H9 (cell line): ENCODE measurements at regions not wholly inside any gene's neighbourhood (a gene's known extent, or its start where the extent isn't known, plus 50 kb on each side); places are given as distances from the start of the nearest gene placed in this dataset.

Experiments
- DNase-seq: peaks from one replicate; pipeline ENCODE4 v3.0.0-alpha.2; 2017
- H2AFZ ChIP-seq: one replicate; pipeline ENCODE4 v1.6.1; 2013; ENCODE audit warnings: mild to moderate bottlenecking, low read length, control low read depth, moderate library complexity
- H2AK5ac ChIP-seq: 2 replicates; pipeline ENCODE4 v1.6.1; 2013; ENCODE audit warnings: low read length, control low read depth, mixed read lengths; ENCODE audit not compliant: insufficient read length
- H2BK120ac ChIP-seq: one replicate; pipeline ENCODE4 v1.6.1; 2013; ENCODE audit warnings: low read depth, mild to moderate bottlenecking, low read length, control low read depth, inconsistent platforms; ENCODE audit not compliant: poor library complexity, severe bottlenecking
- H2BK12ac ChIP-seq: 2 replicates; pipeline ENCODE4 v1.6.1; 2013; ENCODE audit warnings: low read length, control low read depth, mixed read lengths, low read depth; ENCODE audit not compliant: insufficient read length
- H2BK15ac ChIP-seq: 2 replicates; pipeline ENCODE4 v1.6.1; 2013; ENCODE audit warnings: low read depth, low read length, control low read depth
- H2BK20ac ChIP-seq: one replicate; pipeline ENCODE4 v1.6.1; 2013; ENCODE audit warnings: low read depth, mild to moderate bottlenecking, low read length, control low read depth, inconsistent platforms; ENCODE audit not compliant: poor library complexity, severe bottlenecking
- H2BK5ac ChIP-seq: 2 replicates; pipeline ENCODE4 v1.6.1; 2013; ENCODE audit warnings: low read length, control low read depth, mixed read lengths; ENCODE audit not compliant: insufficient read length
- H3K14ac ChIP-seq: 2 replicates; pipeline ENCODE4 v1.6.1; 2013; ENCODE audit warnings: low read length, control low read depth; ENCODE audit not compliant: insufficient read depth
- H3K18ac ChIP-seq: 2 replicates; pipeline ENCODE4 v1.6.1; 2013; ENCODE audit warnings: low read depth, mild to moderate bottlenecking, mixed read lengths, low read length, control low read depth; ENCODE audit not compliant: insufficient read length
- H3K23ac ChIP-seq: 2 replicates; pipeline ENCODE4 v1.6.1; 2013; ENCODE audit warnings: low read length, control low read depth, mixed read lengths, low read depth; ENCODE audit not compliant: insufficient read length
- H3K23me2 ChIP-seq: 2 replicates; pipeline ENCODE4 v1.6.1; 2013; ENCODE audit warnings: low read depth, mild to moderate bottlenecking, mixed read lengths, low read length, control low read depth; ENCODE audit not compliant: insufficient read length, poor library complexity, severe bottlenecking
- H3K27ac ChIP-seq: 2 replicates; pipeline ENCODE4 v1.5.1; 2013; ENCODE audit warnings: low read length, control low read depth, mixed read lengths, low read depth; ENCODE audit not compliant: insufficient read length
- H3K27me3 ChIP-seq: 2 replicates; pipeline ENCODE4 v1.6.1; 2013; ENCODE audit warnings: low read length, control low read depth, inconsistent platforms; ENCODE audit not compliant: insufficient read depth
- H3K4ac ChIP-seq: 2 replicates; pipeline ENCODE4 v1.6.1; 2013; ENCODE audit warnings: low read depth, mild to moderate bottlenecking, control low read depth, inconsistent platforms, low read length, moderate library complexity
- H3K4me1 ChIP-seq: 2 replicates; pipeline ENCODE4 v1.6.1; 2013; ENCODE audit warnings: low read length, control low read depth, inconsistent platforms; ENCODE audit not compliant: insufficient read depth
- H3K4me2 ChIP-seq: 2 replicates; pipeline ENCODE4 v1.6.1; 2013; ENCODE audit warnings: low read length, control low read depth, mixed read lengths; ENCODE audit not compliant: insufficient read length, insufficient read depth
- H3K56ac ChIP-seq: 2 replicates; pipeline ENCODE4 v1.6.1; 2013; ENCODE audit warnings: low read depth, mild to moderate bottlenecking, mixed read lengths, low read length, control low read depth; ENCODE audit not compliant: insufficient read length
- H3K79me1 ChIP-seq: 2 replicates; pipeline ENCODE4 v1.6.1; 2013; ENCODE audit warnings: low read depth, mild to moderate bottlenecking, moderate library complexity, low read length, control low read depth, inconsistent platforms; ENCODE audit not compliant: insufficient read depth, poor library complexity, severe bottlenecking
- H3K79me2 ChIP-seq: 2 replicates; pipeline ENCODE4 v1.6.1; 2013; ENCODE audit warnings: low read length, control low read depth, inconsistent platforms; ENCODE audit not compliant: insufficient read depth
- H3K9ac ChIP-seq: 2 replicates; pipeline ENCODE4 v1.6.1; 2013; ENCODE audit warnings: low read length, control low read depth, mixed read lengths; ENCODE audit not compliant: insufficient read length; ENCODE audit errors: extremely low read depth
- H3K9me3 ChIP-seq: one replicate; pipeline ENCODE4 v1.6.1; 2013; ENCODE audit warnings: low read depth, low read length, inconsistent platforms; ENCODE audit not compliant: control insufficient read depth
- H3T11ph ChIP-seq: one replicate; pipeline ENCODE4 v1.6.1; 2013; ENCODE audit warnings: mild to moderate bottlenecking, low read length, control low read depth, inconsistent platforms
- H4K20me1 ChIP-seq: one replicate; pipeline ENCODE4 v1.6.1; 2013; ENCODE audit not compliant: control insufficient read depth, insufficient read length, insufficient read depth
- H4K5ac ChIP-seq: 2 replicates; pipeline ENCODE4 v1.6.1; 2013; ENCODE audit warnings: low read depth, mild to moderate bottlenecking, mixed read lengths, low read length, control low read depth; ENCODE audit not compliant: insufficient read length
- H4K8ac ChIP-seq: replicated peaks from 2 replicates; pipeline ENCODE4 v1.6.1; 2013; ENCODE audit warnings: low read length, control low read depth, mixed read lengths, low read depth; ENCODE audit not compliant: insufficient read length
- H4K91ac ChIP-seq: 2 replicates; pipeline ENCODE4 v1.6.1; 2013; ENCODE audit warnings: low read depth, mild to moderate bottlenecking, moderate library complexity, mixed read lengths, low read length, control low read depth; ENCODE audit not compliant: insufficient read length
- H3K27ac Mint-ChIP-seq, 3 experiments: 2 replicates in 2 of 3; 3 replicates in 1 of 3; pipeline ENCODE4 v1.8.0; 2020 to 2021; ENCODE audit warnings: mixed read lengths in 3 of 3, mild to moderate bottlenecking in 1 of 3, moderate library complexity in 1 of 3
- H3K27me3 Mint-ChIP-seq: 2 replicates; pipeline ENCODE4 v1.8.0; 2021; ENCODE audit warnings: low read depth, mild to moderate bottlenecking, moderate library complexity, mixed read lengths
- H3K36me3 Mint-ChIP-seq, 3 experiments: 2 replicates in 2 of 3; 3 replicates in 1 of 3; pipeline ENCODE4 v1.8.0; 2020 to 2021; ENCODE audit warnings: low read depth in 3 of 3, mixed read lengths in 3 of 3; ENCODE audit not compliant: insufficient read depth in 1 of 3
- H3K4me1 Mint-ChIP-seq, 2 experiments: 2 replicates each; pipeline ENCODE4 v1.8.0; 2020; ENCODE audit warnings: mixed read lengths in 2 of 2
- H3K4me3 Mint-ChIP-seq, 2 experiments: 2 replicates in 1 of 2; 3 replicates in 1 of 2; pipeline ENCODE4 v1.8.0; 2020 to 2021; ENCODE audit warnings: mild to moderate bottlenecking in 2 of 2, mixed read lengths in 2 of 2, moderate library complexity in 1 of 2
- H3K9me3 Mint-ChIP-seq, 2 experiments: 2 replicates in 1 of 2; 3 replicates in 1 of 2; pipeline ENCODE4 v1.8.0; 2020; ENCODE audit warnings: mild to moderate bottlenecking in 2 of 2, mixed read lengths in 2 of 2, moderate library complexity in 1 of 2
- CTCF ChIP-seq: fragments of 200-600 bp; sonication (generic); conservative IDR thresholded peaks from 3 replicates; pipeline ENCODE4 v1.8.0; 2021; ENCODE audit warnings: antibody characterized with exemption, mild to moderate bottlenecking
- WGBS: extraction: QIAGEN DNeasy Blood & Tissue Kit; methylation state at CpG from one replicate; pipeline ENCODE4 v1.1.7; 2013; ENCODE audit warnings: missing lambda C conversion rate, low lambda C conversion rate, mixed read lengths; ENCODE audit not compliant: insufficient read length; ENCODE audit errors: extremely low coverage; 5-methylcytosine and 5-hydroxymethylcytosine counted together

GRCh38 chr22:48522271-48522670 lies 1305.4 kb downstream of the BRD1 start:
- H3K23ac ChIP-seq: no peak overlapping the region
- H2BK15ac ChIP-seq: no peak overlapping the region
- no peaks in the 10 kb centered on the region for H3K27me3 Mint-ChIP-seq
- no CpG with 5 or more reads among the region's 14 CpGs for WGBS
- no peak overlapping the region for H4K5ac ChIP-seq
- no peak overlapping the region for H2AFZ ChIP-seq
- no peaks in the 10 kb centered on the region for H3K9me3 Mint-ChIP-seq
- no peak overlapping the region for H3K14ac ChIP-seq
- H3K9me3 ChIP-seq: no peaks in the 10 kb centered on the region
- no peak overlapping the region for H3K27ac ChIP-seq
- H2BK5ac ChIP-seq: no peak overlapping the region
- H3K27ac Mint-ChIP-seq: no peak overlapping the region
- no peak overlapping the region for H3K4me3 Mint-ChIP-seq
- no peak overlapping the region for H2BK120ac ChIP-seq
- no peak overlapping the region for H3K4ac ChIP-seq
- no peaks in the 10 kb centered on the region for H3K79me2 ChIP-seq
- H2AK5ac ChIP-seq: no peak overlapping the region
- H3K36me3 Mint-ChIP-seq: peaks cover 5 to 9% (median 6%) of the 10 kb centered on the region in 3 experiments; a peak in 5 of 7 replicates
- H3K23me2 ChIP-seq: no peaks in the 10 kb centered on the region
- no peak overlapping the region for H3K4me2 ChIP-seq
- H4K20me1 ChIP-seq: no peaks in the 10 kb centered on the region
- H2BK20ac ChIP-seq: no peak overlapping the region
- H3T11ph ChIP-seq: no peak overlapping the region
- H3K4me1 Mint-ChIP-seq: peaks cover 10 to 16% of the 10 kb centered on the region in 2 experiments; a peak in 3 of 4 replicates
- H3K4me1 ChIP-seq: 0 out of 2 replicates have a peak, but pooled peaks cover 5% of the 10 kb centered on the region
- TF ChIP-seq CTCF: no peak
- H3K9ac ChIP-seq: no peak overlapping the region
- no peak overlapping the region for H3K56ac ChIP-seq
- DNase-seq: no peak
- H3K27me3 ChIP-seq: no peaks in the 10 kb centered on the region
- no peak overlapping the region for H4K91ac ChIP-seq
- H3K79me1 ChIP-seq: peaks cover 2% of the 10 kb centered on the region
- H3K18ac ChIP-seq: no peak overlapping the region
- no peak overlapping the region for H4K8ac ChIP-seq
- no peak overlapping the region for H2BK12ac ChIP-seq
